ENCODE measurements at regions not wholly inside any gene's neighbourhood (a gene's known extent, or its start where the extent isn't known, plus 50 kb on each side); places are given as distances from the start of the nearest gene placed in this dataset.

- no peak for TF ChIP-seq POLR2AphosphoS5 (IDR thresholded peaks at IDR 0.05)
- no peak for TF ChIP-seq CTCF (IDR thresholded peaks at IDR 0.05)
- no peak for TF ChIP-seq POLR2A (IDR thresholded peaks at IDR 0.05)
- TF ChIP-seq EP300 (IDR thresholded peaks at IDR 0.05): no peak
These were observed 696.8 kb upstream of the COX7C start for GRCh38 chr5:85920984-85921383.
